ENCODE measurements at regions not wholly inside any gene's neighbourhood (a gene's known extent, or its start where the extent isn't known, plus 50 kb on each side); places are given as distances from the start of the nearest gene placed in this dataset.
"Not testable (repeated sequence)": the region's sequence is repeated elsewhere in the genome, so short reads cannot be mapped to it uniquely, and the experiment has no call there.

DNA sequence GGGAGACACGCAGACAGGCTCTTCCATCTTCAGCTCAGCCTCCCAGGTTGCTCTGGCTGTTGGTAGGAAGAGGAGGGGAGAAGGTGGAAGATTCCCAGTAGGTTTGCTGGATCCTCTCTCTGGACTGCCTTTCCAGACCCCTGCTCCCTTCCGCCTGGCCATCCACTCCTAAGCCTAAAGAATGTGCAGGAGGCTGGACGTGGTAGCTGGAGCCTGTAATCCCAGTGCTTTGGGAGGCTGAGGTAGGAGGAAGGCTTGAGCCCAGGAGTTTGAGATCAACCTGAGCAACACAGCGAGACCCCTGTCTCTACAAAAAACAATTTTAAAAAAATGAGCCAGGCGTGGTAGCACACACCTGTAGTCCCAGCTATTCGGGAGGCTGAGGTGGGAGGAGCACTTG, 2895.6 kb downstream of the RPIA start:
- not testable (repeated sequence) for H3K4me1 ChIP-seq; H3K27me3 ChIP-seq; H3K36me3 ChIP-seq; H3K9me3 ChIP-seq; H3K27ac ChIP-seq; H3K4me3 ChIP-seq; DNase-seq (ENCODE audit: low spot score)

DNA sequence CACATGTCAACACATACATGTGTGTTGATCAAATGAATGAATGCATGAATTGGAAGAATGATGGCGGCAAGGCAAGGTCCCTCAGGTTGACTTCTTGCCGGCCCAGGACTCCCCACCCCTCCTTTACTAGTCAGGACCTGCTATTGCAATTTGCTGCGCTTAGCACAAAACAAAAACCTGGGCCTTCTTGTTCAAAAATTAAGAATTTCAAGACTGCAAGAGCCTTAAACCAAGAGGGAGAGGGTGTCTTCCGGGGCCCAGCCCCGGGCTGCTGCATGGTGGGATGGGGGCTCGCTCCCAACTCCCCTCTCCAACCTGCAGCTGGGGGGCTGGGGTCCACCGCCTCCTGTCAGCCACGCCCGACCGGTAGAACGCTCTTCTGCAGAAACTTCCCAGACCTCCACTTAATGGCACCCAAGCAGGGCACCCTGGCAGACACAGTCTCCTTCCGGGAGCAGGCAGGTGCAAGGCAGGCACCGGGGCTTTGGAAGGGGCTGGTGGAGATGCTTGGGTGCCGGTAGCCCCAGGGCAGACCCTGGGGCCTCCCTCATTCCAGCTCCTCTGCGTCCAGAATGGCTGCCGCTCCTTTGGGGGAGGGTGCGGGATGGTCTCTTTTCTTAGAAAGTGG, 2896.5 kb downstream of the RPIA start:
- not testable (repeated sequence) for H3K4me1 ChIP-seq; DNase-seq (ENCODE audit: low spot score); H3K9me3 ChIP-seq; H3K27ac ChIP-seq; H3K4me3 ChIP-seq; H3K27me3 ChIP-seq; H3K36me3 ChIP-seq

DNA sequence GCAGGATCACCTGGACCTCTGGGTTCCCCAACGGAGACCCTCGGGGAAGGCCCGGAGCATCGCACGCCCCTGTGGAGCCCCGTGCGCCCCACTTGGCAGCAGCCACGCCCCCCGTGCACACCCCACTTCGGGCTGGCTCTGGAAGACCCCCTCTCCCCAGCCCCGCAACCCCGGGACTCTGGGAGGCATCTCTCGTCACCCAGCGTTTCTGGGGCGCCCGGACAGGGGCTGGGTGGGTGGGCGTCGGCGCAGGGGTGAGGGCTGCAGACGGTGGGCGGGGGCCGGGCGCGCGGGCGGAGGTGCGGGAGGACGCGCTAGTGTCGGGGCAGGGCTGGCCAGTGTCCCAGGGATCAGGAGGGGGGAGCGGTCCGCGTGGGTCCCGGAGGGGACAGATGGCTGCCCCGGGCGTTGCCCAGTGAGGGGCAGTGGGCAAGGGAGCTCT, 2897.3 kb downstream of the RPIA start:
- H3K27ac ChIP-seq; H3K9me3 ChIP-seq; H3K4me3 ChIP-seq; DNase-seq (ENCODE audit: low spot score); H3K36me3 ChIP-seq; H3K27me3 ChIP-seq; H3K4me1 ChIP-seq: not testable (repeated sequence)

GRCh38 chr2:91589454-91590328, 2898.2 kb downstream of the RPIA start:
- H3K9me3 ChIP-seq; H3K4me1 ChIP-seq; DNase-seq (ENCODE audit: low spot score); H3K36me3 ChIP-seq; H3K27me3 ChIP-seq; H3K27ac ChIP-seq: not testable (repeated sequence)
- H3K4me3 ChIP-seq: peak overlapping the region in 1 of 2 donors; percentile 16

DNA sequence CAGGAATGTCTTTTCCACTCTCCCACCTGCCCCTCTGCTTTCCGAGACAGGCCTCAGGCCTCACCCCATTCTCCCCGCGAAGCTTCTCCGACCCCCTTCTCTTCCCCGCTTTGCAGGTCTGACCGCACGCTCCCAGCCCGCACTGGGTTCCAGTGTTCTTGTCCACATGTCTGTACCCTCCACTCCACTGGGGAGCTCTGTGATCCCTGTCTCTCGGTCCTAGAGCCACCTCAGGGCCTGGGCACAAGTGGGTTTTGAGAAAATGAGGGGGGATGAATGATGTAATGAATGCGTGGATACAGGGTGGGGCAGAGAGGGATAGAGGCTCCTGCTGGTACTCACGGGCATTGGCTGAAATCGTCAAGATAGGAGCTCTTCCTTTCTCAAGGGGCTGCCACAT, 2898.9 kb downstream of the RPIA start:
- not testable (repeated sequence) for DNase-seq (ENCODE audit: low spot score)

DNA sequence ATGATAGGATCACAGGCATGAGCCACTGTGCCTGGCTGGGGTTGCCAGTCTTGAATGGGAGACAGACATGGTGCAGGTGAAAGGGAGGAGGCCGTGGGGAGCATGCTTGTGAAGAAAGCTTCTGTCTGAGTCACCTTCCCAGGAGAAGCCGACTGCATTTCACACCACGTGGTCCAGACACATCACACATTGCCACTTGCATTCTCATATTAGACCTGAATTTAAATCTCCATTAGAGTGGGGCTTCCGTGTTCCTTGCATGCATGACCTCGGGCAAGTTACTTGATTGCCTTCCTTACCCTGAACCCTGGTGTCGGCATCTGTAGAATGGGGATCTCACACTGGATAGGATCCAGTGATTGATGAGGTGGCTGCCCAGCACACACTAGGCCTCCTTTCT, 2899.6 kb downstream of the RPIA start:
- H3K27me3 ChIP-seq; H3K9me3 ChIP-seq; DNase-seq (ENCODE audit: low spot score); H3K4me1 ChIP-seq; H3K4me3 ChIP-seq; H3K27ac ChIP-seq; H3K36me3 ChIP-seq: not testable (repeated sequence)

More for the DNA sequence above, 2898.9 kb downstream of the RPIA start:
- not testable (repeated sequence) for H3K27ac ChIP-seq, H3K4me1 ChIP-seq, H3K4me3 ChIP-seq, H3K36me3 ChIP-seq, H3K9me3 ChIP-seq, H3K27me3 ChIP-seq

DNA sequence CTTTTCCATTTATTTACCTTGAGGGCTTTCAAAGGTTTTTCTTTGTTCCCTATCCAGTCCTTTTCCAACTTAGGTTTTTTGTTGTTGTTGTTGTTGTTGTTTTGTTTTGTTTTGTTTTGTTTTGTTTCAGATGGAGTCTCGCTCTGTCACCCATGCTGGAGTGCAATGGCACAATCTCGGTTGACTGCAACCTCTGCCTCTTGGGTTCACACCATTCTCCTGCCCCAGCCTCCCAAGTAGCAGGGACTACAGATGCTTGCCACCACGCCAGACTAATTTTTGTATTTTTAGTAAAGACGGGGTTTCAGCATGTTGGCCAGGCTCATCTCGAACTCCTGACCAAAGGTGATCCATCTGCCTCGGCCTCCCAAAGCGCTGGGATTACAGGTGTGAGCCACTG, 2906.0 kb downstream of the RPIA start:
- H3K36me3 ChIP-seq; H3K27me3 ChIP-seq; H3K4me3 ChIP-seq; DNase-seq (ENCODE audit: low spot score); H3K27ac ChIP-seq; H3K9me3 ChIP-seq; H3K4me1 ChIP-seq: not testable (repeated sequence)

- H3K4me3 ChIP-seq; H3K27me3 ChIP-seq; H3K27ac ChIP-seq; H3K9me3 ChIP-seq; DNase-seq (ENCODE audit: low spot score); H3K36me3 ChIP-seq; H3K4me1 ChIP-seq: not testable (repeated sequence)
These were observed 2907.0 kb downstream of the RPIA start for GRCh38 chr2:91598519-91598918.

DNA sequence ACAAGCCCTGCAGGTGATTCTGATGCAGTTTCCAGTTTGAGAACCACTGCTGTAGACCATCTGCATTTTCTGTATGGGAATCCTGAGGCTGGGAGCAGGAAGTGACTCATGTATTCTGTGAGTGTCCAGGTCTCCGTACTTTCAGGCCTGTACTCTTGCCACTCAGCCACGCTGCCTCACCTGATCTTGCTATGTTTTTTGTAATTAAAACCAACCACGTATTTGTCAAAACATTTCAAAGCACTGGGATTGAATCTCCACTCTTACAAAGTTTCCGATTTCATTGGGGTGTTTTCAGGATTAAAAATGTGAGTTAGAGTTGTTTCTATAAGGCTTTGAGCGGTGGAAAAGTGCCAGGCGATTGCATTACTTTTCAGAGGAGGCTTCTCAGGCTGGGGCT, 2907.5 kb downstream of the RPIA start:
- not testable (repeated sequence) for H3K27ac ChIP-seq; H3K9me3 ChIP-seq; H3K4me3 ChIP-seq; DNase-seq (ENCODE audit: low spot score); H3K4me1 ChIP-seq; H3K27me3 ChIP-seq; H3K36me3 ChIP-seq

DNA sequence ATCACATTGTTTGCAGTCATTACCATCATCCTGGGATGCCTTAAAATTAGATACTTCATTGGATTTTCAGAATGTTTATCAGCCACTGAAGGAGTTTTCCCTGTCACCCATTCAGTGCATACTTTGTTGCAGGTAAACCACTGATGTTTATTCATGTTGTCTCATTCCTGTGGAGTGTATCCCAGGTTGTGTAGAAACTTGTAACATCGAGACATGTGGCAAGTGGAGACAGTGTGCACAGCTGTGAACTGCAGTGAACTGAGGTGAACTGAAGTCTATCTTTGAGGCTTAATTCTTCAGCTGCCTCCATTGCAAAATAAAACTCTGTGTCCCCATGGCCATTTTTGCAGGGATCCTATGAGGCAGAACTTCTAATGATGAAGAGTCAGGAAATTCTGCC, 2911.4 kb downstream of the RPIA start:
- not testable (repeated sequence) for H3K4me1 ChIP-seq; DNase-seq (ENCODE audit: low spot score); H3K36me3 ChIP-seq; H3K4me3 ChIP-seq; H3K9me3 ChIP-seq; H3K27ac ChIP-seq; H3K27me3 ChIP-seq

DNA sequence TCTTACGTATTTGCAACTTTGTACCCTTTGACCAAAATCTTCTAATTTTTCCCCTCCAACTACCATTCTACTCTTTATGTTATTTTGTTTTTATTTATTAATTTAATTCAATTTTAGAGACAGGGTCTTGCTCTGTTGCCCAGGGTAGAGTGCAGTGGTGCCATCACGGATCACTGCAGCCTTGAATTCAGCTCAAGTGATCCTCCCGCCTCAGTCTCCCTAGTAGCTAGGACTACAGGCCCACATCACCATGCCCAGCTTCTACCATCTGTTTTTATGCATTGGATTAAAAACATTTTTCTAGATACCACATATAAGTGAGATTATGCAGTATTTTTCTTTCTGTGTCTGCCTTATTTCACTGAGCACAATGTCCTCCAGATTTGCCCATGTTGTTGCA, 2912.5 kb downstream of the RPIA start:
- H3K9me3 ChIP-seq; H3K27me3 ChIP-seq; H3K4me3 ChIP-seq; DNase-seq (ENCODE audit: low spot score); H3K36me3 ChIP-seq; H3K27ac ChIP-seq; H3K4me1 ChIP-seq: not testable (repeated sequence)

GRCh38 chr2:91604629-91605028, 2913.2 kb downstream of the RPIA start:
- DNase-seq (ENCODE audit: low spot score); H3K4me1 ChIP-seq; H3K36me3 ChIP-seq; H3K27ac ChIP-seq; H3K4me3 ChIP-seq; H3K9me3 ChIP-seq; H3K27me3 ChIP-seq: not testable (repeated sequence)

GRCh38 chr2:91623739-91624138, 2932.3 kb downstream of the RPIA start:
- not testable (repeated sequence) for H3K4me3 ChIP-seq; DNase-seq (ENCODE audit: low spot score); H3K27me3 ChIP-seq; H3K36me3 ChIP-seq; H3K9me3 ChIP-seq; H3K4me1 ChIP-seq; H3K27ac ChIP-seq

- H3K4me3 ChIP-seq; H3K27me3 ChIP-seq; H3K36me3 ChIP-seq; H3K27ac ChIP-seq; H3K4me1 ChIP-seq; DNase-seq (ENCODE audit: low spot score); H3K9me3 ChIP-seq: not testable (repeated sequence)
These were observed 2937.0 kb downstream of the RPIA start for GRCh38 chr2:91628471-91628870.

- not testable (repeated sequence) for DNase-seq (ENCODE audit: low spot score)
These were observed 2965.7 kb downstream of the RPIA start for GRCh38 chr2:91657193-91657592.

More at GRCh38 chr2:91657193-91657592, 2965.7 kb downstream of the RPIA start:
- H3K36me3 ChIP-seq, H3K4me3 ChIP-seq, H3K27me3 ChIP-seq, H3K27ac ChIP-seq, H3K9me3 ChIP-seq, H3K4me1 ChIP-seq: not testable (repeated sequence)

All from right atrium auricular region (tissue), 2 donors.